ENCODE measurements at regions not wholly inside any gene's neighbourhood (a gene's known extent, or its start where the extent isn't known, plus 50 kb on each side); places are given as distances from the start of the nearest gene placed in this dataset.

- Histone ChIP-seq H3K9me3 (ENCODE audit: insufficient read depth, low read depth, low read length) (no peaks in the 10 kb centered on the region), H3K27me3 (ENCODE audit: insufficient read depth, low read length) (no peaks in the 10 kb centered on the region), H3K9ac (ENCODE audit: low read depth, low read length) (no peak overlapping the region), H3K4me1 (ENCODE audit: insufficient read depth, low read length) (no peaks in the 10 kb centered on the region), H3K4me3 (ENCODE audit: low read length) (no peak overlapping the region), H3K36me3 (ENCODE audit: insufficient read depth, low read depth, low read length) (no peaks in the 10 kb centered on the region), H3K27ac (ENCODE audit: low read length) (no peak overlapping the region)
These were observed 820.1 kb downstream of the TFAP2A start for GRCh38 chr6:9594746-9595145.

GRCh38 chr6:9593554-9593953, 821.3 kb downstream of the TFAP2A start:
- Histone ChIP-seq H3K27me3 (ENCODE audit: insufficient read depth, low read length) (no peaks in the 10 kb centered on the region), H3K4me1 (ENCODE audit: insufficient read depth, low read length) (no peaks in the 10 kb centered on the region), H3K36me3 (ENCODE audit: insufficient read depth, low read depth, low read length) (no peaks in the 10 kb centered on the region), H3K27ac (ENCODE audit: low read length) (no peak overlapping the region), H3K9me3 (ENCODE audit: insufficient read depth, low read depth, low read length) (no peaks in the 10 kb centered on the region), H3K9ac (ENCODE audit: low read depth, low read length) (no peak overlapping the region), H3K4me3 (ENCODE audit: low read length) (no peak overlapping the region)

DNA sequence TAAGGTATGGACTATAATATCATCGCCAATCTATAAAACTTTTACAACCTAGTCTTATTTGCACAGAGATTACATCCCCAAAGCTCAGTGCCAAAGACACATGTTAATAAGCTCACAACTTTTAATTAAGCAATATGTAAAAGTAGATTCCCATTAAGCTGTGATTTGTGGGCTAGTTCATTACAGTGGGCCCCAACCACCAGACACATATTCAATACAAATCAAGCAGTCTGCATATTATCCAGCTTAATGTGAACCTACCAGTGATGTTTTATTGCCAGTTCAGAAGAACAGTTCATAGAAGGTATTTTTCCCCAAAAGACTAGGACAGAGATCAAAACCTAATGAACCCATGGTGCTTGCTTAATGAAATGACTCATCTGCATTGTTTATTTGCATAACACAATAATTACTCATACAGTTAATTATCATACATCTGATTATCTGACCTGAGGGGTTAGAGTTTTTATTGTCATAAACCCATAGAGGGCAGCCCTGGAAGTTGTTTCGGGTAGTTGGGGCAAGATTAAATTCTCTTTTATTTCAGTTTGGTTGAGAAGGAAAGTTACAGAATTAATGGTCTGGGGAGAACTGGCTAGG, 831.0 kb downstream of the TFAP2A start:
- Histone ChIP-seq H3K9ac (ENCODE audit: low read depth, low read length) (no peak overlapping the region), H3K4me3 (ENCODE audit: low read length) (no peak overlapping the region), H3K27ac (ENCODE audit: low read length) (no peak overlapping the region), H3K4me1 (ENCODE audit: insufficient read depth, low read length) (no peaks in the 10 kb centered on the region), H3K27me3 (ENCODE audit: insufficient read depth, low read length) (no peaks in the 10 kb centered on the region), H3K36me3 (ENCODE audit: insufficient read depth, low read depth, low read length) (no peaks in the 10 kb centered on the region), H3K9me3 (ENCODE audit: insufficient read depth, low read depth, low read length) (no peaks in the 10 kb centered on the region)

- H3K9me3 ChIP-seq (ENCODE audit: insufficient read depth, low read depth, low read length), result no peaks in the 10 kb centered on the region
- no peaks in the 10 kb centered on the region for H3K4me1 ChIP-seq (ENCODE audit: insufficient read depth, low read length)
- no peak overlapping the region for H3K9ac ChIP-seq (ENCODE audit: low read depth, low read length)
These were observed 833.7 kb downstream of the TFAP2A start for GRCh38 chr6:9581155-9581554.

DNA sequence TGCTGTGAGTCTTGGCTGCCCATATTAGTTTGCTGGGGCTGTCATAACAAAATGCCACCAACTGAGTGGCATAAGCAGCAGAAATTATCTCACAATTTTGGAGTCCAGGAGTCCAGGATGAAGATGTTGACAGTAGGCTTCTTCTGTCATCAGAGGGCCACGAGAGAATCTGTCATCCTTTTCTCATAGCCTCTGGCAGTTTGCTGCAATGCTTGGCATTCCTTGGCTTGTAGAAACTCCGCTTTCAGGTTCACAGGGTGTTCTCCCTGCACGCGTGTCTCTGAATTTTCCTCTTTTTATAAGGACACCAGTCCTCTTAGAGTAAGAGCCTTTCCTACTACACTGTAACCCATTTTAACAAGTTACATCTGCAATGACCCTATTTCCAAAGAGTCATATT, 838.4 kb downstream of the TFAP2A start:
- Histone ChIP-seq H3K9me3 (ENCODE audit: insufficient read depth, low read depth, low read length) (no peaks in the 10 kb centered on the region), H3K27ac (ENCODE audit: low read length) (no peak overlapping the region), H3K4me1 (ENCODE audit: insufficient read depth, low read length) (no peaks in the 10 kb centered on the region), H3K27me3 (ENCODE audit: insufficient read depth, low read length) (no peaks in the 10 kb centered on the region), H3K9ac (ENCODE audit: low read depth, low read length) (no peak overlapping the region), H3K4me3 (ENCODE audit: low read length) (no peak overlapping the region), H3K36me3 (ENCODE audit: insufficient read depth, low read depth, low read length) (no peaks in the 10 kb centered on the region)

More at GRCh38 chr6:9581155-9581554, 833.7 kb downstream of the TFAP2A start:
- Histone ChIP-seq H3K27ac (ENCODE audit: low read length) (no peak overlapping the region), H3K36me3 (ENCODE audit: insufficient read depth, low read depth, low read length) (no peaks in the 10 kb centered on the region), H3K27me3 (ENCODE audit: insufficient read depth, low read length) (no peaks in the 10 kb centered on the region), H3K4me3 (ENCODE audit: low read length) (no peak overlapping the region)

DNA sequence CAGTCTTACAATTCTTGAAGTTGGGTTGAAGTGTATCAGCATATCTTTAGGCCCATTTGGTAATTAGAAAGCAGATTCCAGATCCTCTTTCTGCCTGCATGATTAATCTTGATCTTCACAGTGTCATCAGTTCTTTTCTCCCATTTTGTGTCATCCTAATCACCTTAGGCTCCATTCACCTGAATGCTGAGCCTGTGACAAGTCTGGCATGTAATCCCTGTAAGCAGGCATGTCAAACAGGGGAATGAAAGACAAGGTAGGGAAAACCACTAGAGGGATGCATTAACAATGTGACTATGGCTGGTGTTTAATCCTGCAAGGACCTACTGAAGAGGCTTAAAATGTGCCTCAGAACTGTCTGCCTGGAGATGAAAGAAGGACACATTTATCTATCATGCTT, 848.8 kb downstream of the TFAP2A start:
- Histone ChIP-seq H3K27me3 (ENCODE audit: insufficient read depth, low read length) (no peaks in the 10 kb centered on the region), H3K4me1 (ENCODE audit: insufficient read depth, low read length) (no peaks in the 10 kb centered on the region), H3K4me3 (ENCODE audit: low read length) (no peak overlapping the region), H3K9me3 (ENCODE audit: insufficient read depth, low read depth, low read length) (no peaks in the 10 kb centered on the region), H3K9ac (ENCODE audit: low read depth, low read length) (no peak overlapping the region), H3K27ac (ENCODE audit: low read length) (no peak overlapping the region), H3K36me3 (ENCODE audit: insufficient read depth, low read depth, low read length) (no peaks in the 10 kb centered on the region)

DNA sequence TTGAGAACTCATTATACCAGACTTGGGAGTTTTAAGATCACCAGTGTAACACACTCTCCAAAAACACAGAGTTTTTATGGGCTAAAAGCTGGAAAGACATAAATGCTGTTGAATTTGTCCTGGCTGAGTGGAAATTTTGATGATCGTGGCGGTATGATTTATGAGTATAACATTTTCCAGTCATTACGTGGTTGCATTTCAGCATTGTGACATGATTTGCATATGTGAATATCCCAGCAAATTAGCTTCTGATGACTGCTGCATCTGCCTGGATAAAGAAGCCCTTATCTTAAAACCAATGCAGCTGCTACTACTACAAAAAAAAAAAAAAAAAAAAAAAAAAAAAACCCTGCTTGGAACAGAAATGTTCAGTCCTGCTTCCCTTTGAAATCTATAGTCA, 850.9 kb downstream of the TFAP2A start:
- Histone ChIP-seq H3K9me3 (ENCODE audit: insufficient read depth, low read depth, low read length) (no peaks in the 10 kb centered on the region), H3K27ac (ENCODE audit: low read length) (no peak overlapping the region), H3K36me3 (ENCODE audit: insufficient read depth, low read depth, low read length) (no peaks in the 10 kb centered on the region), H3K4me1 (ENCODE audit: insufficient read depth, low read length) (no peaks in the 10 kb centered on the region), H3K27me3 (ENCODE audit: insufficient read depth, low read length) (no peaks in the 10 kb centered on the region), H3K4me3 (ENCODE audit: low read length) (no peak overlapping the region), H3K9ac (ENCODE audit: low read depth, low read length) (no peak overlapping the region)

DNA sequence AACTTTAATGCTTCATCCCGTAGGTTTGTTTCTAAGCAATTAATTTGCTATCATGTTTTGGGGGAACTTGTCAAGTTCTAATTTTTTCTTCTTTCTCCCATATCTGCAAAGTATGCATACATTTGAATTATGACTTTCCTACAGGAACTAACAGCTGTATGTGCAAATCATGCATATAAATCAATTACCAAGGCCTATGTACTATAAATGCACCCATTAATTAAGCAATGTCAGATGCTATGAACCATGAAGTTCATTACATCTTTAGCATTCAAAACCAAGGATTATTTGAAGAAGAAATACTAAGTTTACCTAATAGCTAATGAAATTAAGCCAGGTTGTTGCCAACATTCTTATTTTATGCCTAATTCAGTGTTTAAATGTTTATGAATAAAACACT, 851.3 kb downstream of the TFAP2A start:
- Histone ChIP-seq H3K27ac (ENCODE audit: low read length) (no peak overlapping the region), H3K9me3 (ENCODE audit: insufficient read depth, low read depth, low read length) (no peaks in the 10 kb centered on the region), H3K27me3 (ENCODE audit: insufficient read depth, low read length) (no peaks in the 10 kb centered on the region), H3K4me3 (ENCODE audit: low read length) (no peak overlapping the region), H3K4me1 (ENCODE audit: insufficient read depth, low read length) (no peaks in the 10 kb centered on the region), H3K9ac (ENCODE audit: low read depth, low read length) (no peak overlapping the region), H3K36me3 (ENCODE audit: insufficient read depth, low read depth, low read length) (no peaks in the 10 kb centered on the region)

GRCh38 chr6:9554806-9555205, 860.1 kb downstream of the TFAP2A start:
- no peaks in the 10 kb centered on the region for H3K27me3 ChIP-seq (ENCODE audit: insufficient read depth, low read length)
- no peak overlapping the region for H3K4me3 ChIP-seq (ENCODE audit: low read length)
- H3K27ac ChIP-seq (ENCODE audit: low read length), result no peak overlapping the region
- H3K36me3 ChIP-seq (ENCODE audit: insufficient read depth, low read depth, low read length), result no peaks in the 10 kb centered on the region
- peaks cover 28% of the 10 kb centered on the region for H3K9me3 ChIP-seq (ENCODE audit: insufficient read depth, low read depth, low read length)
- H3K9ac ChIP-seq (ENCODE audit: low read depth, low read length), result no peak overlapping the region
- H3K4me1 ChIP-seq (ENCODE audit: insufficient read depth, low read length), result no peaks in the 10 kb centered on the region

DNA sequence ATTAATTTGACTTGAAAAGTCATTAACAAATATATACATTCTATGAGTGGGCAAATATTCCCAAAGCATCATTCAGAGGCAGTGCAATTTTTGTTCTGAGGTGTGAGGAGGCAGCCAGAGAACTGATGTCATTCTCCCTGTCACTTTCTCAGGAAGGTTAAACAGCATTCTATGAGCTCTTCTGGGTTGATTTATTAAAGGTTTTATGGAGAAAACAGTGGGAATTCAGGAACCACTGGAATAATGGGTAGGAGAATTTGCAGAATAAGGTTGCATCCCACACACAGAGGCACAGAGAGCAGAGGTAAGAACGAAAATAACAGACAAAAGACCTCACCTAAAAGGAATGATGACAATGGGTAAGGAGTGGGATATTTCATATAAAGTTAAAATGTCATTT, 860.6 kb downstream of the TFAP2A start:
- H3K9ac ChIP-seq (ENCODE audit: low read depth, low read length), result no peak overlapping the region
- no peaks in the 10 kb centered on the region for H3K27me3 ChIP-seq (ENCODE audit: insufficient read depth, low read length)
- H3K4me1 ChIP-seq (ENCODE audit: insufficient read depth, low read length), result no peaks in the 10 kb centered on the region
- no peaks in the 10 kb centered on the region for H3K36me3 ChIP-seq (ENCODE audit: insufficient read depth, low read depth, low read length)
- H3K27ac ChIP-seq (ENCODE audit: low read length), result no peak overlapping the region
- H3K4me3 ChIP-seq (ENCODE audit: low read length), result no peak overlapping the region
- peaks cover 29% of the 10 kb centered on the region for H3K9me3 ChIP-seq (ENCODE audit: insufficient read depth, low read depth, low read length)

- no peaks in the 10 kb centered on the region for H3K36me3 ChIP-seq (ENCODE audit: insufficient read depth, low read depth, low read length)
- no peak overlapping the region for H3K4me3 ChIP-seq (ENCODE audit: low read length)
- no peak overlapping the region for H3K9ac ChIP-seq (ENCODE audit: low read depth, low read length)
- no peak overlapping the region for H3K27ac ChIP-seq (ENCODE audit: low read length)
- peaks cover 29% of the 10 kb centered on the region for H3K9me3 ChIP-seq (ENCODE audit: insufficient read depth, low read depth, low read length)
- no peaks in the 10 kb centered on the region for H3K4me1 ChIP-seq (ENCODE audit: insufficient read depth, low read length)
- no peaks in the 10 kb centered on the region for H3K27me3 ChIP-seq (ENCODE audit: insufficient read depth, low read length)
These were observed 861.9 kb downstream of the TFAP2A start for GRCh38 chr6:9553002-9553401.

DNA sequence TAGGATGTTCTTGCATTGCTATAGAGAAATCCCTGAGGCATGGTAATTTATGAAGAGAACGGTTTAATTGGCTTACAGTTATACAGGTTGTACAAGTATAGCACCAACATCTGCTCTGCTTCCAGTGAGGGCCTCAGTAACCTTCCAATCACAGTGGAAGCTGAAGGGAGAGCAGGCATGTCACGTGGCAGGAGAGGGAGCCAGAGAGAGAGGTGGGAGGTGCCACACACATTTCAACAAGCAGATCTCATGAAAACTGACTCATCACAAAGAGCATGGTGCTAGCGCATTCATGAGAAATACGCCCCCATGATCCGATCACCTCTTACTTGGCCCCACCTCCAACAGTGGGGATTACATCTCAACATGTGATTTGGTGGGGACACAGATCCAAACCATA, 871.2 kb downstream of the TFAP2A start:
- no peak overlapping the region for H3K27ac ChIP-seq (ENCODE audit: low read length)
- H3K4me1 ChIP-seq (ENCODE audit: insufficient read depth, low read length), result no peaks in the 10 kb centered on the region
- no peak overlapping the region for H3K4me3 ChIP-seq (ENCODE audit: low read length)
- no peaks in the 10 kb centered on the region for H3K27me3 ChIP-seq (ENCODE audit: insufficient read depth, low read length)
- no peak overlapping the region for H3K9ac ChIP-seq (ENCODE audit: low read depth, low read length)
- no peaks in the 10 kb centered on the region for H3K9me3 ChIP-seq (ENCODE audit: insufficient read depth, low read depth, low read length)
- no peaks in the 10 kb centered on the region for H3K36me3 ChIP-seq (ENCODE audit: insufficient read depth, low read depth, low read length)
